ENCODE measurements at regions not wholly inside any gene's neighbourhood (a gene's known extent, or its start where the extent isn't known, plus 50 kb on each side); places are given as distances from the start of the nearest gene placed in this dataset.

- no peak for DNase-seq (ENCODE audit: extremely low read depth in 1 of 2, low read depth in 1 of 2)
Measured at GRCh38 chr15:85976102-85976501, 103.6 kb upstream of the AGBL1 start.

- DNase-seq (ENCODE audit: extremely low read depth in 1 of 2, low read depth in 1 of 2) = no peak
Measured at GRCh38 chr15:85976986-85977385, 102.7 kb upstream of the AGBL1 start.

- no peak for DNase-seq (ENCODE audit: extremely low read depth in 1 of 2, low read depth in 1 of 2)
Measured at GRCh38 chr15:85977586-85977985, 102.1 kb upstream of the AGBL1 start.

- DNase-seq (ENCODE audit: extremely low read depth in 1 of 2, low read depth in 1 of 2) = no peak
Measured at GRCh38 chr15:85979929-85980328, 99.7 kb upstream of the AGBL1 start.

- no peak for DNase-seq (ENCODE audit: extremely low read depth in 1 of 2, low read depth in 1 of 2)
Measured at GRCh38 chr15:85980946-85981345, 98.7 kb upstream of the AGBL1 start.

GRCh38 chr15:85984241-85984640 lies 95.4 kb upstream of the AGBL1 start:
- no peak for DNase-seq (ENCODE audit: extremely low read depth in 1 of 2, low read depth in 1 of 2)

- no peak for DNase-seq (ENCODE audit: extremely low read depth in 1 of 2, low read depth in 1 of 2)
Measured at GRCh38 chr15:85986116-85986515, 93.6 kb upstream of the AGBL1 start.

- no peak for DNase-seq (ENCODE audit: extremely low read depth in 1 of 2, low read depth in 1 of 2)
Measured at GRCh38 chr15:85986741-85987140, 92.9 kb upstream of the AGBL1 start.

GRCh38 chr15:85988741-85989140 lies 90.9 kb upstream of the AGBL1 start:
- no peak for DNase-seq (ENCODE audit: extremely low read depth in 1 of 2, low read depth in 1 of 2)

GRCh38 chr15:85992224-85992623 lies 87.4 kb upstream of the AGBL1 start:
- DNase-seq (ENCODE audit: extremely low read depth in 1 of 2, low read depth in 1 of 2) = no peak

GRCh38 chr15:85993116-85993515 lies 86.6 kb upstream of the AGBL1 start:
- DNase-seq (ENCODE audit: extremely low read depth in 1 of 2, low read depth in 1 of 2) = no peak

GRCh38 chr15:85997618-85998017 lies 82.1 kb upstream of the AGBL1 start:
- DNase-seq (ENCODE audit: extremely low read depth in 1 of 2, low read depth in 1 of 2) = no peak

GRCh38 chr15:85999658-86000057 lies 80.0 kb upstream of the AGBL1 start:
- no peak for DNase-seq (ENCODE audit: extremely low read depth in 1 of 2, low read depth in 1 of 2)

- DNase-seq (ENCODE audit: extremely low read depth in 1 of 2, low read depth in 1 of 2) = no peak
Measured at GRCh38 chr15:86001200-86001599, 78.5 kb upstream of the AGBL1 start.

- DNase-seq (ENCODE audit: extremely low read depth in 1 of 2, low read depth in 1 of 2) = no peak
Measured at GRCh38 chr15:86002444-86002843, 77.2 kb upstream of the AGBL1 start.

GRCh38 chr15:86004061-86004460 lies 75.6 kb upstream of the AGBL1 start:
- no peak for DNase-seq (ENCODE audit: extremely low read depth in 1 of 2, low read depth in 1 of 2)

- DNase-seq (ENCODE audit: extremely low read depth in 1 of 2, low read depth in 1 of 2) = no peak
Measured at GRCh38 chr15:86006546-86006945, 73.1 kb upstream of the AGBL1 start.

- DNase-seq (ENCODE audit: extremely low read depth in 1 of 2, low read depth in 1 of 2) = no peak
Measured at GRCh38 chr15:86009727-86010126, 69.9 kb upstream of the AGBL1 start.

GRCh38 chr15:86010398-86010797 lies 69.3 kb upstream of the AGBL1 start:
- DNase-seq (ENCODE audit: extremely low read depth in 1 of 2, low read depth in 1 of 2) = no peak

- no peak for DNase-seq (ENCODE audit: extremely low read depth in 1 of 2, low read depth in 1 of 2)
Measured at GRCh38 chr15:86010891-86011290, 68.8 kb upstream of the AGBL1 start.

- DNase-seq (ENCODE audit: extremely low read depth in 1 of 2, low read depth in 1 of 2) = no peak
Measured at GRCh38 chr15:86014016-86014415, 65.7 kb upstream of the AGBL1 start.

GRCh38 chr15:86016750-86017149 lies 62.9 kb upstream of the AGBL1 start:
- no peak for DNase-seq (ENCODE audit: extremely low read depth in 1 of 2, low read depth in 1 of 2)

GRCh38 chr15:86018679-86019078 lies 61.0 kb upstream of the AGBL1 start:
- DNase-seq (ENCODE audit: extremely low read depth in 1 of 2, low read depth in 1 of 2) = no peak

Measured in stimulated activated CD8-positive, alpha-beta memory T cell treated with anti-CD3 and anti-CD28 coated beads, Interleukin-7, amount 100 ng/mL, for 48 hours (primary cell).